GM18507 (cell line): ENCODE measurements at regions not wholly inside any gene's neighbourhood (a gene's known extent, or its start where the extent isn't known, plus 50 kb on each side); places are given as distances from the start of the nearest gene placed in this dataset.
"Not testable (repeated sequence)": the region's sequence is repeated elsewhere in the genome, so short reads cannot be mapped to it uniquely, and the experiment has no call there.

ENCODE experiments used
- DNase-seq: peaks from one replicate; pipeline ENCODE4 v3.0.0; 2011; ENCODE audit warnings: low read depth; ENCODE audit not compliant: insufficient read length; ENCODE audit errors: extremely low spot score
- FAIRE-seq: peaks from 2 replicates; lab custom pipeline; 2011; peaks lifted over from hg19 to GRCh38; lab: Jason Lieb, UNC

DNA sequence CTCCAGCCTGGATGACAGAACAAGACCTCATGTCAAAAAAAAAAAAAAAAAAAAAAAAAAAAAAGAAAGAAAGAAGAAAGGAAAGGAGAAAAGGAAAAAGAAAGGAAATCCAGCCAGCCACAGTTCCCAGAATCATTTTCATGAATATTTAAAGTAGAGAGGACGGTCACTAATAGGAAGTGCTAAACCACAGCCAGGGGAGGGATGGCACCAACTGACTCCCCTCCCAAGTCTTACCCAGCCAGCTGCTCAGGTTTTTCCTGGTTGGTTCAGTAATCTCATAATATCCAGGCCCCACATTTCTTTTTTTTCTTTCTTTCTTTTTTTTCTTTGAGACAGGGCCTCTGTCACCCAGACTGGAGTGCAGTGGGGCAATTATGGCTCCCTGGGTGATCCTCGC, 63.9 kb upstream of the AK4 start:
- no peak for DNase-seq
- no peak for FAIRE-seq

DNA sequence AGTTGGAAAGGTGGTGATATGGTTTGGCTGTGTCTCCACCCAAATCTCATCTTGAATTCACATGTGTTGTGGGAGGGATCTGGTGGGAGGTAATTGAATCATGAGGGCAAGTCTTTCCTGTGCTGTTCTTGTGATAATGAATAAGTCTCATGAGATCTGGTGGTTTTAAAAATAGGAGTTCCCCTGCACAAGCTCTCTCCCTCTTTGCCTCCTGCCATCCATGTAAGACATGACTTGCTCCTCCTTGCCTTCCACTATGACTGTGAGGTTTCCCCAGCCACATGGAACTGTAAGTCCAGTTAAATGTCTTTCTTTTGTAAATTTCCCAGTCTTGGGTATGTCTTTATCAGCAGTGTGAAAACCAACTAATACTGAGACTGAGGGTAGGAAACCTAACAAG, 60.5 kb upstream of the AK4 start:
- DNase-seq, FAIRE-seq: not testable (repeated sequence)

DNA sequence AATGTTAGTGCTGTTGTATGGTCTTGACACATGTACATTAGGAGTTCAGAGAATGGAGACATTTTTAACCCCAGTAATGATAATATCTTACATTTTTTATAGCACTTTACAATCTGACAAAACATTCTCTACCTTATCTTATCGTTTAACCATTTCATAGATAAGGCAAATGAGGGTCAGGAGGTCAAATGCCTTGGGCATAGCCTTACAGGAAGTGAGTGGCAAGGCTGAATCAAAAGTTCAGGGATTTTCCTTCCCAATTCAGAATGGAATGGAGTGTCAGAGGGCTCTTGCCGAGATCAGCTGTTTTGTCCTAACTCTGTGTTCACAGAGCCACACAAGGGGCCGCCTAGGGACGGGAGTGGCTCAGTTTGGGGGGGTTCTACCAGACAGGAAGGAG, 57.6 kb upstream of the AK4 start:
- no peak for FAIRE-seq

DNA sequence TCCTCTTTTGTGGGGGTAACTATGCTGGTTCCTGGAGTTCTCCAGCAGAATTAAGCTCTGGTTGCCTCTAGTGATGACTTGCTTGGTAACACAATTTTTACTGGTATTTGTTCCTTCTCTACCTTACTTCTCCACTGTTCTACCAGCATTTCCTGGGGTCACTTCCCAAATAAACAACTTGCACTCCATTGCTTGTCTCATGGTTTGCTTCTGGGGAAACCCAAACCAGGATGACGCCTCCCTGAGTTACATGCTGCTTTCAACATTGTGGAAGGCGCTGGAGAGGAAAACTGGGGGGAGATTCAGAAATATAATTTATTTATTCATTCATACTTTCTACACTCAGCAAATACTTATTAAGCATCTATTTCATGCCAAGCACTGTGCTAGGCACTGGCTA, 55.3 kb upstream of the AK4 start:
- DNase-seq (no peak), FAIRE-seq (no peak)

More for the DNA sequence above, 57.6 kb upstream of the AK4 start:
- no peak for DNase-seq

- FAIRE-seq (no peak), DNase-seq (no peak)
These were observed 50.9 kb upstream of the AK4 start for GRCh38 chr1:65097076-65097475.
